Smooth muscle cell of the brain vasculature (primary cell): ENCODE measurements at regions not wholly inside any gene's neighbourhood (a gene's known extent, or its start where the extent isn't known, plus 50 kb on each side); places are given as distances from the start of the nearest gene placed in this dataset.

Source experiments
- DNase-seq: peaks from one replicate; pipeline ENCODE4 v3.0.0-alpha.2; 2012; ENCODE audit warnings: low read depth, low spot score

GRCh38 chr14:100638211-100638855, 51.1 kb upstream of the BEGAIN start:
- no peak for DNase-seq

DNA sequence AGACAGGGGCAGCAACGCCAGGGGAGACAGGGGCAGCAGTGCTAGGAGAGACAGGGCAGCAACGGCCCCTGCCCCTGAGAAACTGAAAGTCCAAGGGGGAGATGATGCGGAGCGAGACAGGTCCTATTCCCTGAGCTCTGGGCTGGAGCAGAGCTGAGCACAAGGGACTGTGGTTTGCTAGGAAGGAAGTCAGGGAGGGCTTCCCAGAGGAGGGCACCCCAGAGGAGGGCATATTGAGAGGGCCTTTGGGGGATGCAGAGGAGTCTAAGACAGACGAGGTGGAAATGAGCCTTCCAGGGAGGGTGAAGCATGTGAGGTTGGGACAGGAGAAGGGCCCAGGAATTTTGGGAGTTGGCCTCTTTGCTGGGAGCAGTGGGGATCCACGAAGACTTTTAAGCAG, 52.1 kb upstream of the BEGAIN start:
- DNase-seq, result no peak

DNA sequence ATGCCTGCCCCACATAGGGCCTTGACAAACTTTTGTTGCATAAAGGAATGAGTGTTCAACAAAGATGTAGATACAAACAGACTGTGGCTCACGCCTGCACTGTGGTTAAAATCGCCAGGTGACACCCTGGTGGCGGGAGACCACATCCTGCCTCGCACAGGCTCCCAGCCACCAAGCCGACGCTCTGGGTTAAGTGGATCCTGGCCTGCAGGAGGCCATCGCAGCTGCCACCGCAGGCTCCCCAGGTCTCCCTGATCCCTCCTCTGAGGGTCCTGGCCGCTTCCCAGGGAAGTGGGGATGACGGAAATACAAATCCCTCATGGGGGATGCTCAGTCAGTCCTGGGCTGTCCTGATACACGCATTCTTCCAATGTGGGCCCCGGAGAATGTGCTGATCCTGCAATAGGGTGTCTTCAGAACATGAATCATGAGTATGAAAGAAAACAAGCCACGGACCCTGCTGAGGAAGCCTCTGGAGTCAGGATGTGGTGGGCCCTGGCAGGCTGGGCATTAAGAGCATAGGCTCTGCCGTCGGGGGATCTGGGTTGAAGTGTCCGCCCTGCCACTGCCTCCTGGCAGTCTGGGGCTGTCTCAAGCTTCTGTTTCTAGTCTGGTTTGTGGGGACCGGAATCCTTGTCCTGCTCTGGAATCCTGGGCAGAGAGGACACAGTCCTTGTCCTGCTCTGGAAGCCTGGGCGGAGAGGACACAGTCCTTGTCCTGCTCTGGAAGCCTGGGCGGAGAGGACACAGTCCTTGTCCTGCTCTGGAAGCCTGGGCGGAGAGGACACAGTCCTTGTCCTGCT, 53.5 kb upstream of the BEGAIN start:
- DNase-seq, result peak; percentile 93

- no peak for DNase-seq
Observed at GRCh38 chr14:100641274-100641860, 54.1 kb upstream of the BEGAIN start.

DNA sequence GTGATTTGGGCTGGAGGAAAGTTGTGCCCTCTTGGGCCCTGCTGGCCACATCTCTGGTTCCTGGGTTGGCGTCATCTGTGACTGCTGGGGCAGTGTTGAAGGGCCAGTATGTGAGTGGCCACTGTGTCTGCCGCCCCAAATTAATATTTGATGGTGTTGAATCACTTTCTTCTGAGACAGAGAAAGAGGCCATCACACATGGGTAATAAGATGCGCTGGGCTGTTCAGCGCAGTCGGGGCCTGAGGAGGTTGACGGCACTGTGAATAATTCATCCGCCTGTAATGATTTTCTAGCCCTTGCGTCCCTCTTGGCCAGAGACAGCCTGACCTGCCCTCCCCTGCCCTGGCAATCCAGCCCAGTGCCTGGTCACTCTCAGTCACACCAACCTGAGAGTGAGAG, 56.2 kb upstream of the BEGAIN start:
- no peak for DNase-seq

DNA sequence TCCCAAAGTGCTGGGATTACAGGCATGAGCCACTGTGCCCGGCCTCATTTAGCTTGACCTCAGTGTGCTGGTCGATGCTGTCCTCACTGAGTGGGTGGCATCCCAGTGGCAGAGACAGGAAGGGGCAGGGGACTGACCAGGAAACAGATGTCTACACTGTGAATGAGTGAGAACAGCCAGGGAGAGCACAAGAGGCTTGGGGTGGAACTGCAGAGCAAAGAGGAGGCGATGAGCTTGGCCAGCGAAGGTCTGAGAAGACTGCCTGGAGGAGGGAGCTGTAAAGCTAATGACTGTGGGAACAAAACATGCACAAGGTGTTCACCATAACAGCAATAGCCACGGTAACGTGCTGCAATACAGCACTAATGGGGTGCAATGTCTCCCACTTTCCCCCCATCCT, 57.2 kb upstream of the BEGAIN start:
- no peak for DNase-seq

- DNase-seq, result no peak
Observed at GRCh38 chr14:100644784-100645183, 57.6 kb upstream of the BEGAIN start.

DNA sequence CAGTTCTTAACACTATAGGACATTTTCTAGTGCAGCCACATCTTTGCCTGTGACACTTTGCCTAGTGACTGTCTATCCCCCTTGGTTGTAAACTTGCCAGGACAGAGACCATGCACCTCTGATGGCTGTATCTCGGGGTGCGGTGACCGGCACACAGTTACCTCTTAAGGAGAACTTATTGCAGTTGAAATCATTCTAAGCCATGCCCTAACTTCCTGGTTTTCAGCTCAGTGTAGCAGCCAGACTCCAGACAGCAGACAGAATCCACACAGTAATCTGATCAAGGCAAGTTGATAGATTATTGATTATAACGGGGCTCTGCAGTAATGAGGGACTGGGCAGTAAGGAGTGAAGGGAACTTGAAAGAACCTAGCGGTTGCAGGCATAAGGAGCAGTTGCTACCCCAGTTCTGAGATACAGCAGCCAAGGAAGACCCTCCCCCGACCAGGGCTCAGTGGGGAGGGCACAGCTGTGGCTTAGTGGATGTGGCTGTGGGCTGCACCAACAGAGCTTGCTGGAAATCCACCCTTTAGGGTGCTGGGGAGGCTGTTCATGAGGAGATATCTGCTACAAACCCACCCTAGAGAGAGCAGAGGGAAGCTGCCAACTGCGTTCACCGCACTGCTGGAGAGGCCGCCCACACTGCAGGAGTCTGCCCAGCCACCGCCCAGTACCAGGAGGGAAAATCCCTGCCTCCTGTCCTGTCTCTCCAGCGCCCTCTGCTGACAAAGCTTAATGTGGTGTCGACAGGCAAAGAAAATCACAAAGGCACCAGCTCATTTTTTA, 58.2 kb upstream of the BEGAIN start:
- DNase-seq, result peak; percentile 73

DNA sequence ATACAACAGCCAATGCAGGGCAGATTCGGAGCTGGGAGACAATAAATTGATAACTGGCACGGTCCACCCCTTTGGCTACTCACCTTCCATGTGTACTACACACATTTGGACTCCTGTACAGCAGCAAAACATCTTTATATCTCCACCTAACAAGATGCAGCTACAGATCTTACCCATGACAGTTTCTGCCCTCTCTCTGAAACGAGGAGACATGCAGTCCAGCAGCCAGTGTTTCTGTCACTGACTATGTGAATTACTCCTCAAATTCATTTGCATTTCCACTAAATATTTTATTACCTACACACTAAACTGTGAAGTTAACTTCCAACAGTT, 58.7 kb upstream of the BEGAIN start:
- DNase-seq, result no peak

DNA sequence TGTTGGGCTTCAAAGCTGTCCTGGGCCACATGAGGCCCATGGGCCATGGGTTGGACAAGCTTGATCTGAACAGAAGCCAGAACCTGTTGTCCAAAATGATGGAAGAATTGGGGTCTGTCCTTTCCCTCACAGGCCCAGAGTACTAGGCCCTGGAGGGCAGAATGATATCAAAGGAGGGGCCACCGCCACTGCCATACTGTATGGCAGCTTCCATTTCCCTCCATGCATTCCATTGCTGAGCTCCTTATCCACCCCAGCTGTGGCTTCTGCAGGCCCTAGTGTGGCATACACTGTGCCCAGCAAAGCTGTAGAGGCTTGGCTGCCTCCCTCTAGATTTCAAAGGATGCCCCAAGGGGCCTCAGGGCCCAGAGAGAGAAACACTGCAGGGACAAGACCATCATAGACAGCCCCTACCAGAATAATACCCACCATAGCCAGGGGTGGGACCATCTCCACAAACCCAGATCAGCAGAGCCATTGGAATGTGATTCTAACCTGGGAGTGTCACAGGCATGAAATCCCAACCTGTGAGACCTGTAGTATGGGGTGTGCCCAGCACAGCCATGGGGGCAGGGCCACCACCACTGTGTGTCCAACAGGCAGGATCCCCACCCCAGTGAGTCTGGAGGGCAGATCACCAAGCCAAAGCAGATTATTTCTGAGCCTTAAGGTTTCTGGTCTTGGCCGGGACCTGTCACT, 61.4 kb upstream of the BEGAIN start:
- DNase-seq, result no peak

DNA sequence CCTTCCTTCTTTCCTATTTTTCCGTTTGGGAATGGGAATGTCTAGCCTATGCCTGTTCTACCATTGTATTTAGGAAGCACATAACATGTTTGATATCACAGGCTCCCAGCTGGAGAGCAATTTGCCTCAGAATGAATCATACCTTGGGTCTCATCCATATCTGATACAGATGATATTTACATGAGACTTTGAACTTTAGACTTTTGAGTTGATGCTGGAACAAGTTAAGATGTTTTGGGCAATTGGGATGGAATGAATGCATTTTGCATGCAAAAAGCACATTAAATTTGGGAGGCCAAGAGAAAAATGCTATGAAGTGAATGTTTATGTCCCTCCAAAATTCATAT, 61.9 kb upstream of the BEGAIN start:
- DNase-seq, result no peak

DNA sequence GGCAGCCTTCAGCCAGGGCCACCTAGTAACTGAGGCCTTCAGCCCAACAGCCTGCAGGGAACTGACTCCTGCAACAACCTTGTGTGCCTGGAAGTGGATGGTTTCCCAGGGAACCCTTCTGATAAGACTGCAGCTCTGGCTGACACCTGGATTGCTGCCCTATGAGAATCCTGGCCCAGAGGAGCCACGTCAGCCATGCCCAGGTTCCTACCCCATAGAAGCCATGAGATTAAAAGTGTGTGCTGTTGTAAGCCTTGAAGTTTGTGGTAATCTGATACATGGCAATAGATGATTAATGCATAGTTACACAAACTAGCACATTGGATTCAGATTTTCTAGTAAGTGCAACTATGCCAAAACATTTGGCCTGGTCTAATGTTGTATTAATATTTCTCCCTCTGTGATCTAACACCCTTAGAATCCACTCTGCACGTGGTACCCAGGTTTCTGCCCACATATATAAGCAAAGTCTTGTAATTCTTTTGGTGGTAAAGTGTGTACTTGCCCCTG, 64.8 kb upstream of the BEGAIN start:
- DNase-seq, result no peak

- no peak for DNase-seq
Observed at GRCh38 chr14:100652744-100653143, 65.5 kb upstream of the BEGAIN start.

GRCh38 chr14:100653409-100653808, 66.2 kb upstream of the BEGAIN start:
- no peak for DNase-seq

GRCh38 chr14:100654025-100654813, 67.0 kb upstream of the BEGAIN start:
- no peak for DNase-seq

GRCh38 chr14:100654814-100655740, 67.9 kb upstream of the BEGAIN start:
- no peak for DNase-seq

- DNase-seq, result no peak
Observed at GRCh38 chr14:100655741-100656085, 68.5 kb upstream of the BEGAIN start.

GRCh38 chr14:100656996-100657395, 69.7 kb upstream of the DLK1 start:
- no peak for DNase-seq

- DNase-seq, result no peak
Observed at GRCh38 chr14:100657780-100658179, 68.9 kb upstream of the DLK1 start.
